ENCODE measurements at regions not wholly inside any gene's neighbourhood (a gene's known extent, or its start where the extent isn't known, plus 50 kb on each side); places are given as distances from the start of the nearest gene placed in this dataset.
"Not testable (repeated sequence)": the region's sequence is repeated elsewhere in the genome, so short reads cannot be mapped to it uniquely, and the experiment has no call there.

GRCh38 chr1:38151399-38151798 lies 104.8 kb upstream of the POU3F1 start:
- no peak for ATAC-seq (ENCODE audit: insufficient number of reproducible peaks, low FRiP score, low read depth)
- no peaks in the 10 kb centered on the region for H3K36me3 ChIP-seq
- DNase-seq (ENCODE audit: low spot score): no peak
- H3K4me3 ChIP-seq: no peak overlapping the region
- peaks cover 5% of the 10 kb centered on the region for H3K9me3 ChIP-seq
- no peak overlapping the region for H3K27ac ChIP-seq
- no peaks in the 10 kb centered on the region for H3K27me3 ChIP-seq (replicated peaks; ENCODE audit: insufficient read depth)
- TF ChIP-seq CTCF (IDR thresholded peaks at IDR 0.05): no peak
- H3K4me1 ChIP-seq (ENCODE audit: control insufficient read depth in 1 of 2, low read depth in 2 of 2): no peaks in the 10 kb centered on the region

- H3K4me3 ChIP-seq; H3K27me3 ChIP-seq (replicated peaks; ENCODE audit: insufficient read depth); ATAC-seq (ENCODE audit: insufficient number of reproducible peaks, low FRiP score, low read depth); H3K4me1 ChIP-seq (ENCODE audit: control insufficient read depth in 1 of 2, low read depth in 2 of 2); H3K27ac ChIP-seq; H3K36me3 ChIP-seq; DNase-seq (ENCODE audit: low spot score): not testable (repeated sequence)
- peaks cover 16% of the 10 kb centered on the region for H3K9me3 ChIP-seq
These were observed 99.5 kb upstream of the POU3F1 start for GRCh38 chr1:38146079-38146478.

- no peak overlapping the region for H3K4me3 ChIP-seq
- no peak for TF ChIP-seq CTCF (IDR thresholded peaks at IDR 0.05)
- ATAC-seq (ENCODE audit: insufficient number of reproducible peaks, low FRiP score, low read depth) (no peak), DNase-seq (ENCODE audit: low spot score) (no peak)
- no peaks in the 10 kb centered on the region for H3K27me3 ChIP-seq (replicated peaks; ENCODE audit: insufficient read depth)
- H3K9me3 ChIP-seq: peaks cover 16% of the 10 kb centered on the region
- H3K4me1 ChIP-seq (ENCODE audit: control insufficient read depth in 1 of 2, low read depth in 2 of 2): peaks cover 0 to 27% of the 10 kb centered on the region in 2 donors
- H3K36me3 ChIP-seq: no peaks in the 10 kb centered on the region
- no peak overlapping the region for H3K27ac ChIP-seq
These were observed 96.0 kb upstream of the POU3F1 start for GRCh38 chr1:38142606-38143005.

DNA sequence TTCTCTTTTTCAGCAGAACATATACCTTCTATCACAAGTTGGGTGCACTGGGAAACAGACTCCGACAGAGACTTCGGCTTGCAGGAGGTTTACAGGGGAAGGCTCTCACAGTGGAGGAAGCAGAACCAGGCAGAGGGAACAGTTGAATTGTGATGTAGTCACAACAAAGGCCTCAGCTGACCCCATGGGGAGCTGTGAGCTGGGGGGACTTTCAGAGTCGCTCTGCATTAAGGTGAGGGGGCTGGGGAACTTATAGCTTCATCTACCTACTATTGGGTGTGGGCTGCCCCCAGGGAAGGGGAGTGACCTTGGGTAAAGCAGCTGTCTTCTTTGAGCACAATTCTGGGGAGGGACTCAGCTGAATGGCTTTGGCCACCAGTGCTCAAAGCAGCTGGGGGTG lies 94.9 kb upstream of the POU3F1 start:
- Histone ChIP-seq H3K4me3 (no peak overlapping the region), H3K4me1 (ENCODE audit: control insufficient read depth in 1 of 2, low read depth in 2 of 2) (peaks cover 0 to 28% of the 10 kb centered on the region in 2 donors), H3K36me3 (no peaks in the 10 kb centered on the region), H3K27ac (no peak overlapping the region), H3K27me3 (replicated peaks; ENCODE audit: insufficient read depth) (no peaks in the 10 kb centered on the region), H3K9me3 (peaks cover 12% of the 10 kb centered on the region)
- no peak for ATAC-seq (ENCODE audit: insufficient number of reproducible peaks, low FRiP score, low read depth)
- no peak for TF ChIP-seq CTCF (IDR thresholded peaks at IDR 0.05)
- DNase-seq (ENCODE audit: low spot score): no peak

DNA sequence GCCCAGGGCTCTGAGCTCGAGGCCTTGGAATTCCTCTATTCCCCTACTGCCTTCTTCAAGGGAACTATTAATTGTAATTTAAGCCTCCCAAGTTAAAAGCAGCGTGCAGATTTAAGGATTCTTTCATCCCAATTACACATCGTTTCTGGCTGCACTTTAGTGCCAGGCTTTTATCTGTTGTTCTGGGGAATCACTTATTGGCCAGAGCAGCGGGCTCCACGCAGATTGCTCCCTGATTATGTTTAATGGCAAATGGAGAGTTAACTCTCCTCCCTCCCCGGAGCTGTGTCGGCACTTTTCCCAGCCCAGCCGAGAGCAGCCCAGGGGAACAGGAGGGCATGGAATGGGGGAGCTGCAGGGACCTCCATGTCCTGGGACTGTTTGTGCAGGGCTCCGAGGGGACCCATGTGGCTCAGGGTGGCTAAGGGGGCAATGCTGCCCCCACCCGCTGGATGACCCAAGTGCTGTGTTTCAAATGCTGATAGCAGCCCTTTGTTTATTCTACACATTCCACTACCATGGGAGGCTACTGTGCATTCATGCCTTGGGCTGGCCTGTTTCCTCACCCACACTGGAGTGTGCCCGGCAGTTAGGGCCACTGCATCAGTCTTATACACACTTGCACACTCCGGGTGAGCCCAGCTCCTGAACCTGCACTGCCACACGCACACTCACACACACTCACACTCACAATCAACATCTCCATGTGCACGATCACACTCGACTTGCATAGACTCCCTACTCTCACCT lies 93.3 kb upstream of the POU3F1 start:
- Histone ChIP-seq H3K36me3 (no peaks in the 10 kb centered on the region), H3K4me1 (ENCODE audit: control insufficient read depth in 1 of 2, low read depth in 2 of 2) (peaks cover 0 to 28% of the 10 kb centered on the region in 2 donors), H3K9me3 (no peaks in the 10 kb centered on the region), H3K27me3 (replicated peaks; ENCODE audit: insufficient read depth) (no peaks in the 10 kb centered on the region), H3K27ac (no peak overlapping the region), H3K4me3 (no peak overlapping the region)
- no peak for TF ChIP-seq CTCF (IDR thresholded peaks at IDR 0.05)
- no peak for DNase-seq (ENCODE audit: low spot score)
- no peak for ATAC-seq (ENCODE audit: insufficient number of reproducible peaks, low FRiP score, low read depth)

All from thoracic aorta (tissue), 2 donors.